T-helper 2 cell treated with Interferon-gamma antibody and Interleukin-4, amounts not matched to agents 5 μg/mL and 100 μg/mL, for 36 hours (primary cell): ENCODE measurements at regions not wholly inside any gene's neighbourhood (a gene's known extent, or its start where the extent isn't known, plus 50 kb on each side); places are given as distances from the start of the nearest gene placed in this dataset.
"Not testable (repeated sequence)": the region's sequence is repeated elsewhere in the genome, so short reads cannot be mapped to it uniquely, and the experiment has no call there.

Experiments used
- DNase-seq: peaks from one replicate; pipeline ENCODE4 v3.0.0; 2021; ENCODE audit warnings: low spot score
- H3K27ac Mint-ChIP-seq: one replicate; pipeline ENCODE4 v1.8.0; 2021; ENCODE audit warnings: mild to moderate bottlenecking, mixed read lengths
- H3K27me3 Mint-ChIP-seq: one replicate; pipeline ENCODE4 v1.8.0; 2021; ENCODE audit warnings: low read depth, mixed read lengths
- H3K36me3 Mint-ChIP-seq: one replicate; pipeline ENCODE4 v1.8.0; 2021; ENCODE audit warnings: low read depth, mixed read lengths
- H3K4me1 Mint-ChIP-seq: one replicate; pipeline ENCODE4 v1.8.0; 2021; ENCODE audit warnings: low read depth, mixed read lengths
- H3K4me3 Mint-ChIP-seq: one replicate; pipeline ENCODE4 v1.8.0; 2022; ENCODE audit warnings: mild to moderate bottlenecking, moderate library complexity, mixed read lengths
- H3K9me3 Mint-ChIP-seq: one replicate; pipeline ENCODE4 v1.8.0; 2021; ENCODE audit warnings: mixed read lengths

- DNase-seq, H3K9me3 Mint-ChIP-seq, H3K4me3 Mint-ChIP-seq, H3K36me3 Mint-ChIP-seq, H3K27ac Mint-ChIP-seq, H3K27me3 Mint-ChIP-seq, H3K4me1 Mint-ChIP-seq: not testable (repeated sequence)
Observed at GRCh38 chr7:119968411-119968810, 304.6 kb upstream of the KCND2 start.

- no peak for DNase-seq
- Mint-ChIP-seq H3K27me3 (no peaks in the 10 kb centered on the region), H3K4me3 (no peak overlapping the region), H3K36me3 (no peaks in the 10 kb centered on the region), H3K9me3 (no peaks in the 10 kb centered on the region), H3K4me1 (no peaks in the 10 kb centered on the region), H3K27ac (no peak overlapping the region)
Observed at GRCh38 chr7:119969054-119969453, 303.9 kb upstream of the KCND2 start.

- Mint-ChIP-seq H3K27ac (no peak overlapping the region), H3K4me3 (no peak overlapping the region), H3K36me3 (no peaks in the 10 kb centered on the region), H3K27me3 (no peaks in the 10 kb centered on the region), H3K4me1 (no peaks in the 10 kb centered on the region), H3K9me3 (no peaks in the 10 kb centered on the region)
- no peak for DNase-seq
Observed at GRCh38 chr7:119969763-119970162, 303.2 kb upstream of the KCND2 start.

GRCh38 chr7:119974972-119975371 is 298.0 kb upstream of the KCND2 start:
- H3K4me3 Mint-ChIP-seq = no peak overlapping the region
- no peaks in the 10 kb centered on the region for H3K36me3 Mint-ChIP-seq
- H3K27ac Mint-ChIP-seq = no peak overlapping the region
- DNase-seq = no peak
- H3K4me1 Mint-ChIP-seq = no peaks in the 10 kb centered on the region
- no peaks in the 10 kb centered on the region for H3K27me3 Mint-ChIP-seq
- peaks cover 5% of the 10 kb centered on the region for H3K9me3 Mint-ChIP-seq

GRCh38 chr7:119982884-119983283 is 290.1 kb upstream of the KCND2 start:
- Mint-ChIP-seq H3K27ac (no peak overlapping the region), H3K4me1 (no peaks in the 10 kb centered on the region), H3K9me3 (peaks cover 12% of the 10 kb centered on the region), H3K36me3 (no peaks in the 10 kb centered on the region), H3K4me3 (no peak overlapping the region), H3K27me3 (no peaks in the 10 kb centered on the region)
- DNase-seq = no peak

- Mint-ChIP-seq H3K36me3 (no peaks in the 10 kb centered on the region), H3K27me3 (no peaks in the 10 kb centered on the region), H3K4me1 (no peaks in the 10 kb centered on the region), H3K27ac (no peak overlapping the region), H3K4me3 (no peak overlapping the region), H3K9me3 (peaks cover 12% of the 10 kb centered on the region)
- no peak for DNase-seq
Observed at GRCh38 chr7:119983468-119983867, 289.5 kb upstream of the KCND2 start.

GRCh38 chr7:119984247-119984646 is 288.7 kb upstream of the KCND2 start:
- no peaks in the 10 kb centered on the region for H3K27me3 Mint-ChIP-seq
- no peak overlapping the region for H3K27ac Mint-ChIP-seq
- no peak for DNase-seq
- H3K4me1 Mint-ChIP-seq = no peaks in the 10 kb centered on the region
- H3K9me3 Mint-ChIP-seq = peaks cover 12% of the 10 kb centered on the region
- no peaks in the 10 kb centered on the region for H3K36me3 Mint-ChIP-seq
- no peak overlapping the region for H3K4me3 Mint-ChIP-seq

- no peak overlapping the region for H3K27ac Mint-ChIP-seq
- no peaks in the 10 kb centered on the region for H3K4me1 Mint-ChIP-seq
- H3K36me3 Mint-ChIP-seq = no peaks in the 10 kb centered on the region
- peaks cover 25% of the 10 kb centered on the region for H3K9me3 Mint-ChIP-seq
- no peak for DNase-seq
- no peaks in the 10 kb centered on the region for H3K27me3 Mint-ChIP-seq
- no peak overlapping the region for H3K4me3 Mint-ChIP-seq
Observed at GRCh38 chr7:119988401-119988800, 284.6 kb upstream of the KCND2 start.

GRCh38 chr7:119994928-119995327 is 278.0 kb upstream of the KCND2 start:
- no peak for DNase-seq
- no peak overlapping the region for H3K4me3 Mint-ChIP-seq
- H3K9me3 Mint-ChIP-seq = peaks cover 17% of the 10 kb centered on the region

GRCh38 chr7:119996634-119997033 is 276.3 kb upstream of the KCND2 start:
- Mint-ChIP-seq H3K4me3 (no peak overlapping the region), H3K36me3 (no peaks in the 10 kb centered on the region), H3K27ac (no peak overlapping the region), H3K27me3 (no peaks in the 10 kb centered on the region), H3K9me3 (peaks cover 13% of the 10 kb centered on the region), H3K4me1 (no peaks in the 10 kb centered on the region)
- DNase-seq = no peak

More at GRCh38 chr7:119994928-119995327, 278.0 kb upstream of the KCND2 start:
- Mint-ChIP-seq H3K27me3 (no peaks in the 10 kb centered on the region), H3K4me1 (no peaks in the 10 kb centered on the region), H3K27ac (no peak overlapping the region), H3K36me3 (no peaks in the 10 kb centered on the region)

- Mint-ChIP-seq H3K27me3 (no peaks in the 10 kb centered on the region), H3K9me3 (peaks cover 9% of the 10 kb centered on the region), H3K36me3 (no peaks in the 10 kb centered on the region), H3K4me3 (no peak overlapping the region), H3K27ac (no peak overlapping the region), H3K4me1 (no peaks in the 10 kb centered on the region)
- no peak for DNase-seq
Observed at GRCh38 chr7:119999738-120000475, 273.1 kb upstream of the KCND2 start.

- Mint-ChIP-seq H3K27ac (no peak overlapping the region), H3K36me3 (no peaks in the 10 kb centered on the region), H3K4me1 (no peaks in the 10 kb centered on the region), H3K9me3 (peaks cover 17% of the 10 kb centered on the region), H3K27me3 (no peaks in the 10 kb centered on the region), H3K4me3 (no peak overlapping the region)
- no peak for DNase-seq
Observed at GRCh38 chr7:120005720-120006119, 267.3 kb upstream of the KCND2 start.

- DNase-seq, H3K27me3 Mint-ChIP-seq, H3K36me3 Mint-ChIP-seq, H3K27ac Mint-ChIP-seq, H3K4me3 Mint-ChIP-seq, H3K4me1 Mint-ChIP-seq: not testable (repeated sequence)
- peaks cover 12% of the 10 kb centered on the region for H3K9me3 Mint-ChIP-seq
Observed at GRCh38 chr7:120014301-120014700, 258.7 kb upstream of the KCND2 start.

GRCh38 chr7:120014925-120015465 is 258.0 kb upstream of the KCND2 start:
- Mint-ChIP-seq H3K4me3 (no peak overlapping the region), H3K27me3 (no peaks in the 10 kb centered on the region), H3K9me3 (peaks cover 11% of the 10 kb centered on the region), H3K27ac (no peak overlapping the region), H3K36me3 (no peaks in the 10 kb centered on the region), H3K4me1 (no peaks in the 10 kb centered on the region)
- DNase-seq = no peak

GRCh38 chr7:120021085-120021484 is 251.9 kb upstream of the KCND2 start:
- no peaks in the 10 kb centered on the region for H3K9me3 Mint-ChIP-seq
- no peak for DNase-seq
- H3K4me1 Mint-ChIP-seq = no peaks in the 10 kb centered on the region
- H3K27ac Mint-ChIP-seq = no peak overlapping the region
- H3K27me3 Mint-ChIP-seq = no peaks in the 10 kb centered on the region
- no peak overlapping the region for H3K4me3 Mint-ChIP-seq
- no peaks in the 10 kb centered on the region for H3K36me3 Mint-ChIP-seq
